Liver (tissue), 7 donors: ENCODE measurements at regions not wholly inside any gene's neighbourhood (a gene's known extent, or its start where the extent isn't known, plus 50 kb on each side); places are given as distances from the start of the nearest gene placed in this dataset.

Experiments
- DNase-seq: peaks from one replicate; pipeline ENCODE4 v3.0.0-alpha.2; 2017; ENCODE audit warnings: low spot score
- H3K27ac ChIP-seq, 2 donors: one replicate each; pipeline ENCODE4 v1.7.0; 2013; ENCODE audit warnings: inconsistent platforms in 2 of 2, low read length in 2 of 2, control low read depth in 1 of 2, low read depth in 1 of 2, mild to moderate bottlenecking in 1 of 2
- H3K27me3 ChIP-seq, 4 donors: one replicate each; pipeline versions ENCODE4 v1.6.1 to v1.7.0; 2013; ENCODE audit warnings: low read length in 3 of 4, inconsistent platforms in 1 of 4, mild to moderate bottlenecking in 1 of 4, moderate library complexity in 1 of 4; ENCODE audit not compliant: control insufficient read depth in 4 of 4, insufficient read depth in 4 of 4
- H3K36me3 ChIP-seq, 4 donors: one replicate each; pipeline versions ENCODE4 v1.6.1 to v1.7.0; 2013; ENCODE audit warnings: low read length in 3 of 4, mild to moderate bottlenecking in 3 of 4, low read depth in 1 of 4, moderate library complexity in 1 of 4; ENCODE audit not compliant: control insufficient read depth in 4 of 4, insufficient read depth in 3 of 4
- H3K4me1 ChIP-seq, 4 donors: one replicate each; pipeline versions ENCODE4 v1.6.1 to v1.7.0; 2013; ENCODE audit warnings: low read length in 3 of 4, mild to moderate bottlenecking in 3 of 4, moderate library complexity in 1 of 4; ENCODE audit not compliant: control insufficient read depth in 4 of 4, insufficient read depth in 4 of 4
- H3K4me3 ChIP-seq, 3 donors: one replicate each; pipeline versions ENCODE4 v1.6.1 to v1.7.0; 2013; ENCODE audit warnings: low read length in 3 of 3, control low read depth in 1 of 3, low read depth in 1 of 3, mild to moderate bottlenecking in 1 of 3
- H3K9ac ChIP-seq, 2 donors: one replicate each; pipeline ENCODE4 v1.7.0; 2013; ENCODE audit warnings: low read length in 2 of 2, mild to moderate bottlenecking in 2 of 2, moderate library complexity in 2 of 2, control low read depth in 1 of 2, low read depth in 1 of 2
- H3K9me3 ChIP-seq, 4 donors: one replicate each; pipeline versions ENCODE4 v1.6.1 to v1.7.0; 2013; ENCODE audit warnings: low read length in 3 of 4; ENCODE audit not compliant: control insufficient read depth in 4 of 4
- ATF3 ChIP-seq: IDR thresholded peaks from 2 replicates; pipeline ENCODE4 v1.6.1; 2016; ENCODE audit warnings: antibody characterized with exemption
- EGR1 ChIP-seq, 2 donors: IDR thresholded peaks; 2 replicates each; pipeline ENCODE4 v1.6.1; 2016 to 2018; ENCODE audit warnings: antibody characterized with exemption in 2 of 2, low read depth in 2 of 2
- FOXA1 ChIP-seq: IDR thresholded peaks from 2 replicates; pipeline ENCODE4 v1.6.1; 2016; ENCODE audit warnings: antibody characterized with exemption
- FOXA2 ChIP-seq: IDR thresholded peaks from 2 replicates; pipeline ENCODE4 v1.6.1; 2016; ENCODE audit warnings: antibody characterized with exemption
- GABPA ChIP-seq, 2 donors: IDR thresholded peaks in 1 of 2; conservative IDR thresholded peaks in 1 of 2; 2 replicates each; pipeline ENCODE4 v1.6.1; 2016; ENCODE audit warnings: antibody characterized with exemption in 2 of 2, mild to moderate bottlenecking in 1 of 2, moderate library complexity in 1 of 2
- HNF4A ChIP-seq, 2 donors: conservative IDR thresholded peaks; 2 replicates each; pipeline ENCODE4 v1.6.1; 2016; ENCODE audit warnings: antibody characterized with exemption in 2 of 2, mild to moderate bottlenecking in 2 of 2
- HNF4G ChIP-seq: IDR thresholded peaks from 2 replicates; pipeline ENCODE4 v1.6.1; 2016; ENCODE audit warnings: antibody characterized with exemption
- MAX ChIP-seq: IDR thresholded peaks from 2 replicates; pipeline ENCODE4 v1.6.1; 2016; ENCODE audit warnings: antibody characterized with exemption
- RAD21 ChIP-seq, 2 donors: IDR thresholded peaks; 2 replicates each; pipeline ENCODE4 v1.6.1; 2016; ENCODE audit warnings: antibody characterized with exemption in 2 of 2, mild to moderate bottlenecking in 2 of 2
- REST ChIP-seq: IDR thresholded peaks from 2 replicates; pipeline ENCODE4 v1.6.1; 2016; ENCODE audit warnings: antibody characterized with exemption, mild to moderate bottlenecking
- RXRA ChIP-seq, 2 donors: IDR thresholded peaks; 2 replicates each; pipeline ENCODE4 v1.6.1; 2017 to 2018; ENCODE audit warnings: antibody characterized with exemption in 2 of 2, mild to moderate bottlenecking in 1 of 2
- SP1 ChIP-seq: IDR thresholded peaks from 2 replicates; pipeline ENCODE4 v1.6.1; 2018; ENCODE audit warnings: antibody characterized with exemption, mild to moderate bottlenecking
- TAF1 ChIP-seq: conservative IDR thresholded peaks from 2 replicates; pipeline ENCODE4 v1.6.1; 2016; ENCODE audit warnings: antibody characterized with exemption, mild to moderate bottlenecking
- YY1 ChIP-seq: IDR thresholded peaks from 2 replicates; pipeline ENCODE4 v1.6.1; 2016; ENCODE audit warnings: antibody characterized with exemption, mild to moderate bottlenecking
- ZBTB33 ChIP-seq: IDR thresholded peaks from 2 replicates; pipeline ENCODE4 v1.6.1; 2016; ENCODE audit warnings: antibody characterized with exemption
- WGBS: extraction: QIAGEN DNeasy Blood & Tissue Kit; methylation state at CpG from one replicate; pipeline ENCODE4 v1.1.7; 2013; 5-methylcytosine and 5-hydroxymethylcytosine counted together
- donor health status: healthy.
- donor health status: healthy.
- donor health status: healthy.
- donor health status: healthy.

GRCh38 chr13:74931698-74932433 lies 550.1 kb downstream of the TBC1D4 start:
- H3K36me3 ChIP-seq: no peaks in the 10 kb centered on the region
- TF ChIP-seq SP1: no peak
- TF ChIP-seq TAF1: no peak
- no peak for TF ChIP-seq ATF3
- TF ChIP-seq REST: no peak
- TF ChIP-seq HNF4A (conservative IDR thresholded peaks at IDR 0.05): no peak
- TF ChIP-seq EGR1 (IDR thresholded peaks at IDR 0.05; ENCODE audit: low read depth in 2 of 2): no peak
- no peak for TF ChIP-seq ZBTB33
- TF ChIP-seq YY1: no peak
- no peak for TF ChIP-seq RXRA (IDR thresholded peaks at IDR 0.05)
- no peak for TF ChIP-seq MAX
- no peak for TF ChIP-seq HNF4G
- TF ChIP-seq GABPA (IDR thresholded peaks at IDR 0.05 in 1 of 2, conservative IDR thresholded peaks at IDR 0.05 in 1 of 2): no peak
- no peak for TF ChIP-seq FOXA1
- no peak for TF ChIP-seq RAD21 (IDR thresholded peaks at IDR 0.05)
- H3K4me1 ChIP-seq: no peaks in the 10 kb centered on the region
- DNase-seq: no peak
- no peak overlapping the region for H3K9ac ChIP-seq
- H3K27ac ChIP-seq: no peak overlapping the region
- peaks cover 0 to 4% (median 0%) of the 10 kb centered on the region in 4 donors for H3K27me3 ChIP-seq
- H3K4me3 ChIP-seq: no peak overlapping the region
- H3K9me3 ChIP-seq: peaks cover 0 to 3% (median 0%) of the 10 kb centered on the region in 4 donors

GRCh38 chr13:74930402-74931165 lies 551.4 kb downstream of the TBC1D4 start:
- TF ChIP-seq SP1: no peak
- TF ChIP-seq RAD21 (IDR thresholded peaks at IDR 0.05): no peak
- TF ChIP-seq ZBTB33: no peak
- no peak for TF ChIP-seq HNF4A (conservative IDR thresholded peaks at IDR 0.05)
- no peak for TF ChIP-seq YY1
- TF ChIP-seq TAF1: no peak
- TF ChIP-seq FOXA2: no peak
- no peak for TF ChIP-seq GABPA (IDR thresholded peaks at IDR 0.05 in 1 of 2, conservative IDR thresholded peaks at IDR 0.05 in 1 of 2)
- no peak for TF ChIP-seq ATF3
- peaks cover 0 to 3% (median 0%) of the 10 kb centered on the region in 4 donors for H3K9me3 ChIP-seq
- no peak overlapping the region for H3K27ac ChIP-seq
- H3K27me3 ChIP-seq: peaks cover 0 to 4% (median 0%) of the 10 kb centered on the region in 4 donors
- H3K4me3 ChIP-seq: no peak overlapping the region
- H3K4me1 ChIP-seq: no peaks in the 10 kb centered on the region
- no peaks in the 10 kb centered on the region for H3K36me3 ChIP-seq
- H3K9ac ChIP-seq: no peak overlapping the region
- 68% methylated on average over 3 of the region's 3 CpGs for WGBS
- DNase-seq: no peak
